ENCODE measurements at regions not wholly inside any gene's neighbourhood (a gene's known extent, or its start where the extent isn't known, plus 50 kb on each side); places are given as distances from the start of the nearest gene placed in this dataset.

GRCh38 chr13:105346141-105346775, 1189.2 kb downstream of the EFNB2 start:
- H3K79me2 ChIP-seq (ENCODE audit: low read length), result no peaks in the 10 kb centered on the region
- no peaks in the 10 kb centered on the region for H3K27me3 ChIP-seq (ENCODE audit: low read length)
- no peaks in the 10 kb centered on the region for H3K9me3 ChIP-seq (ENCODE audit: low read length)
- no peak overlapping the region for H2AFZ ChIP-seq (ENCODE audit: low read length)
- H3K9ac ChIP-seq (ENCODE audit: low read length), result no peak overlapping the region
- H3K4me1 ChIP-seq (ENCODE audit: insufficient read depth, low read length), result peaks cover 11% of the 10 kb centered on the region; the same call in 1 of the 2 replicates
- no peaks in the 10 kb centered on the region for H3F3A ChIP-seq (ENCODE audit: low read length, unreplicated experiment)
- peak; percentile 70 for DNase-seq
- H4K20me1 ChIP-seq (ENCODE audit: low read length), result no peaks in the 10 kb centered on the region
- ChIA-PET CTCF (no interaction called here), POLR2A (ENCODE audit: unreplicated experiment) (interaction anchor here (0.6 kb wide), 1 partner anchor 754 kb away, joined by 3 read pairs; no protein-coding TSS in a partner anchor)
- ATAC-seq, result peak; percentile 87
- no peak overlapping the region for H3K4me2 ChIP-seq (ENCODE audit: low read length)
- H3K27ac ChIP-seq (ENCODE audit: low read length), result 0 out of 2 replicates have a peak overlapping the region, but pooled peaks have one; percentile 16
- no peaks in the 10 kb centered on the region for H3K36me3 ChIP-seq (ENCODE audit: low read depth, low read length)
- BruUV-seq (replicated peaks), result no TSS peak
- intact Hi-C loops (cut with micrococcal nuclease), result no loop called here
- H3K4me3 ChIP-seq (ENCODE audit: low read length), result no peak overlapping the region
- no peaks in the 10 kb centered on the region for H3K9me2 ChIP-seq (replicated peaks; ENCODE audit: low read length)
- TF ChIP-seq EZH2 (IDR thresholded peaks at IDR 0.05; ENCODE audit: low read length, unreplicated experiment) (no peak), CTCF (conservative IDR thresholded peaks at IDR 0.05; ENCODE audit: low read depth, low read length) (no peak), EZH2phosphoT487 (IDR thresholded peaks at IDR 0.05; ENCODE audit: borderline replicate concordance, low read length) (no peak)

- no peak overlapping the region for H3K27ac ChIP-seq (ENCODE audit: low read length)
- DNase-seq (no peak), ATAC-seq (no peak)
- no peaks in the 10 kb centered on the region for H3K79me2 ChIP-seq (ENCODE audit: low read length)
- H3K9me2 ChIP-seq (replicated peaks; ENCODE audit: low read length), result no peaks in the 10 kb centered on the region
- no peak overlapping the region for H3K9ac ChIP-seq (ENCODE audit: low read length)
- H3K9me3 ChIP-seq (ENCODE audit: low read length), result no peaks in the 10 kb centered on the region
- intact Hi-C loops (cut with micrococcal nuclease), result no loop called here
- POLR2A ChIA-PET (ENCODE audit: unreplicated experiment), result no interaction called here
- BruUV-seq (replicated peaks), result no TSS peak
- H3K36me3 ChIP-seq (ENCODE audit: low read depth, low read length), result no peaks in the 10 kb centered on the region
- H3K4me3 ChIP-seq (ENCODE audit: low read length), result no peak overlapping the region
- no peaks in the 10 kb centered on the region for H3K27me3 ChIP-seq (ENCODE audit: low read length)
- no peak overlapping the region for H3K4me2 ChIP-seq (ENCODE audit: low read length)
- CTCF ChIA-PET, result no interaction called here
- H3F3A ChIP-seq (ENCODE audit: low read length, unreplicated experiment), result no peaks in the 10 kb centered on the region
- no peak overlapping the region for H2AFZ ChIP-seq (ENCODE audit: low read length)
- no peaks in the 10 kb centered on the region for H4K20me1 ChIP-seq (ENCODE audit: low read length)
- peaks cover 11% of the 10 kb centered on the region; the same call in 1 of the 2 replicates for H3K4me1 ChIP-seq (ENCODE audit: insufficient read depth, low read length)
- TF ChIP-seq EZH2phosphoT487 (IDR thresholded peaks at IDR 0.05; ENCODE audit: borderline replicate concordance, low read length) (no peak), EZH2 (IDR thresholded peaks at IDR 0.05; ENCODE audit: low read length, unreplicated experiment) (no peak), CTCF (conservative IDR thresholded peaks at IDR 0.05; ENCODE audit: low read depth, low read length) (no peak)
Observed at GRCh38 chr13:105345730-105346129, 1189.7 kb downstream of the EFNB2 start.

- Histone ChIP-seq H3F3A (ENCODE audit: low read length, unreplicated experiment) (no peaks in the 10 kb centered on the region), H4K20me1 (ENCODE audit: low read length) (no peaks in the 10 kb centered on the region), H3K4me3 (ENCODE audit: low read length) (no peak overlapping the region), H3K4me1 (ENCODE audit: insufficient read depth, low read length) (peaks cover 11% of the 10 kb centered on the region; the same call in 1 of the 2 replicates), H3K9ac (ENCODE audit: low read length) (no peak overlapping the region), H3K79me2 (ENCODE audit: low read length) (no peaks in the 10 kb centered on the region), H3K36me3 (ENCODE audit: low read depth, low read length) (no peaks in the 10 kb centered on the region), H3K9me3 (ENCODE audit: low read length) (no peaks in the 10 kb centered on the region), H3K4me2 (ENCODE audit: low read length) (no peak overlapping the region), H3K27me3 (ENCODE audit: low read length) (no peaks in the 10 kb centered on the region), H3K27ac (ENCODE audit: low read length) (no peak overlapping the region), H3K9me2 (replicated peaks; ENCODE audit: low read length) (no peaks in the 10 kb centered on the region), H2AFZ (ENCODE audit: low read length) (no peak overlapping the region)
- TF ChIP-seq EZH2phosphoT487 (IDR thresholded peaks at IDR 0.05; ENCODE audit: borderline replicate concordance, low read length) (no peak), CTCF (conservative IDR thresholded peaks at IDR 0.05; ENCODE audit: low read depth, low read length) (no peak), EZH2 (IDR thresholded peaks at IDR 0.05; ENCODE audit: low read length, unreplicated experiment) (no peak)
- ATAC-seq (no peak), DNase-seq (no peak)
- POLR2A ChIA-PET (ENCODE audit: unreplicated experiment), result no interaction called here
- BruUV-seq (replicated peaks), result no TSS peak
- CTCF ChIA-PET, result no interaction called here
- intact Hi-C loops (cut with micrococcal nuclease), result no loop called here
Observed at GRCh38 chr13:105345131-105345530, 1190.3 kb downstream of the EFNB2 start.
